ENCODE measurements at regions not wholly inside any gene's neighbourhood (a gene's known extent, or its start where the extent isn't known, plus 50 kb on each side); places are given as distances from the start of the nearest gene placed in this dataset.
"Not testable (repeated sequence)": the region's sequence is repeated elsewhere in the genome, so short reads cannot be mapped to it uniquely, and the experiment has no call there.

DNA sequence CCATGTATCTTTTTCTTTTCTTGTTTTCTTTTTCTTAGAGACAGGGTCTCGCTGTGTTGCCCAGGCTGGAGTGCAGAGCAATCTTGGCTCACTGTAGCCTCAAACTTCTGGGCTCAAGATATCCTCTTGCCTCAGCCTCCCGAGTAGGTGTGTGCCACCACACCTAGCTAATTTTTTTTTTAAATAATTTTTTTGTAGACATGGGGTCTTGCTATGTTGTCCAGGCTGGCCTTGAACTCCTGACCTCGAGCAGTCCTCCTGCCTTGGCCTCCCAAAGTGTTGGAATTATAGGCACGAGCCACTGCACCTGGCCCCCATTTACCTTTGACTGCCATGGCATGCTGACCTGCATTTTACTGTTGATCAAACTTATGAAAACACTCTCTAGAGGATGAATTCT lies 198.6 kb downstream of the SOX4 start:
- Mint-ChIP-seq H3K36me3 (ENCODE audit: low read depth, unreplicated experiment) (peaks cover 8% of the 10 kb centered on the region), H3K9me3 (ENCODE audit: unreplicated experiment) (no peaks in the 10 kb centered on the region), H3K27me3 (ENCODE audit: low read depth, unreplicated experiment) (no peaks in the 10 kb centered on the region), H3K27ac (ENCODE audit: unreplicated experiment) (no peak overlapping the region), H3K4me3 (ENCODE audit: unreplicated experiment) (no peak overlapping the region), H3K4me1 (ENCODE audit: low read depth, unreplicated experiment) (peaks cover 3% of the 10 kb centered on the region)
- no peak for FAIRE-seq
- Histone ChIP-seq H3K36me3 (ENCODE audit: insufficient read depth, low read length) (no peaks in the 10 kb centered on the region), H3K79me2 (ENCODE audit: insufficient read depth, low read length) (no peaks in the 10 kb centered on the region), H4K20me1 (ENCODE audit: insufficient read depth, low read length) (no peaks in the 10 kb centered on the region), H3K4me2 (ENCODE audit: low read length) (no peak overlapping the region), H3K4me3 (ENCODE audit: insufficient read depth, low read depth, low read length) (no peak overlapping the region), H3K27ac (ENCODE audit: low read depth, low read length) (no peak overlapping the region), H3K4me1 (ENCODE audit: insufficient read depth, low read length) (no peaks in the 10 kb centered on the region), H3K27me3 (ENCODE audit: insufficient read depth, low read length) (no peaks in the 10 kb centered on the region), H3K9ac (ENCODE audit: low read length) (no peak overlapping the region), H3K9me3 (ENCODE audit: insufficient read depth, low read depth, low read length) (no peaks in the 10 kb centered on the region), H2AFZ (ENCODE audit: low read depth, low read length) (no peak overlapping the region)
- TF ChIP-seq EZH2 (IDR thresholded peaks at IDR 0.05; ENCODE audit: insufficient read depth, low read length): no peak
- no peak for TF ChIP-seq CTCF (IDR thresholded peaks at IDR 0.05; ENCODE audit: insufficient read depth, low read depth, low read length)
- DNase-seq (ENCODE audit: low read depth): no peak

DNA sequence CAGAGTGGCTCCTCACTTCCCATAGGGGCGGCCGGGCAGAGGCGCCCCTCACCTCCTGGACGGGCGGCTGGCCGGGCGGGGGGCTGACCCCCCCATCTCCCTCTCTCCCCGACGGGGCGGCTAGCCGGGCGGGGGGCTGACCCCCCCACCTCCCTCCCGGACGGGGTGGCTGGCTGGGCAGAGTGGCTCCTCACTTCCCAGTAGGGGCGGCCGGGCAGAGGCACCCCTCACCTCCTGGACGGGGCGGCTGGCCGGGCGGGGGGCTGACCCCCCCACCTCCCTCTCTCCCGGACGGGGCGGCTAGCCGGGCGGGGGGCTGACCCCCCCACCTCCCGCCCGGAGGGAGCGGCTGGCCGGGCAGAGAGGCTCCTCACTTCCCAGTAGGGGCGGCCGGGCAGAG lies 203.4 kb downstream of the SOX4 start:
- FAIRE-seq; H3K9me3 ChIP-seq (ENCODE audit: insufficient read depth, low read depth, low read length); H3K27ac Mint-ChIP-seq (ENCODE audit: unreplicated experiment); H2AFZ ChIP-seq (ENCODE audit: low read depth, low read length); H3K9ac ChIP-seq (ENCODE audit: low read length); H3K4me3 ChIP-seq (ENCODE audit: insufficient read depth, low read depth, low read length); H3K4me3 Mint-ChIP-seq (ENCODE audit: unreplicated experiment); H4K20me1 ChIP-seq (ENCODE audit: insufficient read depth, low read length); DNase-seq (ENCODE audit: low read depth); H3K9me3 Mint-ChIP-seq (ENCODE audit: unreplicated experiment); H3K27ac ChIP-seq (ENCODE audit: low read depth, low read length); H3K79me2 ChIP-seq (ENCODE audit: insufficient read depth, low read length); H3K27me3 ChIP-seq (ENCODE audit: insufficient read depth, low read length); H3K36me3 Mint-ChIP-seq (ENCODE audit: low read depth, unreplicated experiment); H3K36me3 ChIP-seq (ENCODE audit: insufficient read depth, low read length); H3K4me2 ChIP-seq (ENCODE audit: low read length); H3K27me3 Mint-ChIP-seq (ENCODE audit: low read depth, unreplicated experiment): not testable (repeated sequence)
- H3K4me1 ChIP-seq (ENCODE audit: insufficient read depth, low read length): peaks cover 16% of the 10 kb centered on the region
- peaks cover 17% of the 10 kb centered on the region for H3K4me1 Mint-ChIP-seq (ENCODE audit: low read depth, unreplicated experiment)

DNA sequence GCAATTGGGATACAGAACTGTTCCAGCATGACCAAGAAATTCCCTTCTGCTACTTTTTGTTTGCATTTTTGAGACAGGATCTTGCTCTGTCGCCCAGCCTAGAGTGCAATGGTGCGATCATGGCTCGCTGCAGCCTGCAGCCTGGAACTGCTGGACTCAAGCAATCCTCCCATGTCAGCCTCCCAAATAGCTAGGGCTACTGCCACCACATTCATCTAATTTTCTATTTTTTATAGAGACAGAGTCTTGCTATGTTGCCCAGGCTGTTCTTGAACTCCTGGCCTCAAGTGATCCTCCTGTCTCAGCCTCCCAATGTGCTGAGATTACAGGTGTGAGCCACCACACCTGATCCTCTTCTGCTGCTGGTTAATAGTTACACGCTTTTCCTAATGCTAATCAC lies 204.9 kb downstream of the SOX4 start:
- Histone ChIP-seq H2AFZ (ENCODE audit: low read depth, low read length) (no peak overlapping the region), H3K79me2 (ENCODE audit: insufficient read depth, low read length) (no peaks in the 10 kb centered on the region), H3K27ac (ENCODE audit: low read depth, low read length) (no peak overlapping the region), H3K27me3 (ENCODE audit: insufficient read depth, low read length) (no peaks in the 10 kb centered on the region), H3K9me3 (ENCODE audit: insufficient read depth, low read depth, low read length) (no peaks in the 10 kb centered on the region), H3K4me2 (ENCODE audit: low read length) (no peak overlapping the region), H3K9ac (ENCODE audit: low read length) (no peak overlapping the region), H4K20me1 (ENCODE audit: insufficient read depth, low read length) (no peaks in the 10 kb centered on the region), H3K4me3 (ENCODE audit: insufficient read depth, low read depth, low read length) (no peak overlapping the region), H3K4me1 (ENCODE audit: insufficient read depth, low read length) (peaks cover 16% of the 10 kb centered on the region), H3K36me3 (ENCODE audit: insufficient read depth, low read length) (no peaks in the 10 kb centered on the region)
- FAIRE-seq (no peak), DNase-seq (ENCODE audit: low read depth) (no peak)
- Mint-ChIP-seq H3K27me3 (ENCODE audit: low read depth, unreplicated experiment) (no peaks in the 10 kb centered on the region), H3K4me3 (ENCODE audit: unreplicated experiment) (no peak overlapping the region), H3K36me3 (ENCODE audit: low read depth, unreplicated experiment) (peaks cover 10% of the 10 kb centered on the region), H3K9me3 (ENCODE audit: unreplicated experiment) (peaks cover 4% of the 10 kb centered on the region), H3K4me1 (ENCODE audit: low read depth, unreplicated experiment) (peaks cover 23% of the 10 kb centered on the region), H3K27ac (ENCODE audit: unreplicated experiment) (no peak overlapping the region)
- TF ChIP-seq CTCF (IDR thresholded peaks at IDR 0.05; ENCODE audit: insufficient read depth, low read depth, low read length): no peak
- no peak for TF ChIP-seq EZH2 (IDR thresholded peaks at IDR 0.05; ENCODE audit: insufficient read depth, low read length)
